SU-DHL-6 (cell line): ENCODE measurements at regions not wholly inside any gene's neighbourhood (a gene's known extent, or its start where the extent isn't known, plus 50 kb on each side); places are given as distances from the start of the nearest gene placed in this dataset.

ENCODE experiments used
- H2AFZ ChIP-seq: fragments of 200-600 bp; sonication (generic); 2 replicates; pipeline ENCODE4 v1.6.1; 2014; ENCODE audit warnings: low read depth, mild to moderate bottlenecking, moderate library complexity, mixed read lengths, antibody characterized with exemption, low read length; ENCODE audit not compliant: severe bottlenecking
- H3F3A ChIP-seq: fragments of 200-600 bp; shearing (Covaris generic); 2 replicates; pipeline ENCODE4 v1.6.0; 2016; ENCODE audit warnings: antibody characterized with exemption, mild to moderate bottlenecking; ENCODE audit not compliant: insufficient read depth
- H3K27ac ChIP-seq: fragments of 200-600 bp; sonication (generic); 2 replicates; pipeline ENCODE4 v1.5.1; 2016; ENCODE audit warnings: low read depth, mild to moderate bottlenecking, low read length, moderate library complexity, mixed read lengths
- H3K27me3 ChIP-seq: fragments of 200-600 bp; sonication (generic), shearing (Covaris generic); 2 replicates; pipeline ENCODE4 v1.6.0; 2014; ENCODE audit warnings: mild to moderate bottlenecking, low read length
- H3K36me3 ChIP-seq: fragments of 200-600 bp; sonication (generic); 2 replicates; pipeline ENCODE4 v1.6.1; 2014; ENCODE audit warnings: mild to moderate bottlenecking, low read length, mixed read lengths
- H3K4me2 ChIP-seq: fragments of 300-600, 200-600 bp; shearing (Covaris generic), sonication (generic); 2 replicates; pipeline ENCODE4 v1.6.0; 2014; ENCODE audit warnings: low read length, low read depth, mild to moderate bottlenecking; ENCODE audit not compliant: poor library complexity, severe bottlenecking
- H3K4me3 ChIP-seq: fragments of 200-600 bp; sonication (generic); 2 replicates; pipeline ENCODE4 v1.5.1; 2014; ENCODE audit warnings: antibody characterized with exemption, low read length, mild to moderate bottlenecking, mixed read lengths; ENCODE audit not compliant: insufficient read depth, poor library complexity, severe bottlenecking
- H3K79me2 ChIP-seq: fragments of 200-600 bp; sonication (generic); 2 replicates; pipeline ENCODE4 v1.6.1; 2014; ENCODE audit warnings: mild to moderate bottlenecking, low read length, moderate library complexity; ENCODE audit not compliant: insufficient read depth
- H3K9ac ChIP-seq: fragments of 200-600 bp; sonication (generic); 2 replicates; pipeline ENCODE4 v1.7.0; 2014; ENCODE audit warnings: mild to moderate bottlenecking, low read length
- H3K9me2 ChIP-seq: fragments of 200-600 bp; sonication (generic); replicated peaks from 2 replicates; pipeline ENCODE4 v1.6.1; 2014; ENCODE audit warnings: low read length; ENCODE audit not compliant: insufficient read depth
- H3K9me3 ChIP-seq: fragments of 200-600 bp; sonication (generic); 2 replicates; pipeline ENCODE4 v1.6.1; 2014; ENCODE audit warnings: low read length, mixed read lengths; ENCODE audit not compliant: insufficient read depth
- H4K20me1 ChIP-seq: fragments of 200-600 bp; sonication (generic); 2 replicates; pipeline ENCODE4 v1.6.1; 2014; ENCODE audit warnings: low read depth, mild to moderate bottlenecking, antibody characterized with exemption, low read length, moderate library complexity, mixed read lengths
- CTCF ChIP-seq: fragments of 200-600 bp; sonication (generic); IDR thresholded peaks from one replicate; pipeline ENCODE4 v1.5.1; 2017; ENCODE audit warnings: antibody characterized with exemption, mild to moderate bottlenecking, low read length, moderate library complexity; ENCODE audit not compliant: insufficient read depth, poor library complexity, severe bottlenecking
- EZH2phosphoT487 ChIP-seq: fragments of 200-600 bp; sonication (generic), shearing (Covaris generic); conservative IDR thresholded peaks from 2 replicates; pipeline ENCODE4 v1.6.1; 2018; ENCODE audit warnings: mild to moderate bottlenecking, antibody characterized with exemption, low read length, moderate library complexity, mixed read lengths

GRCh38 chr20:10843146-10843711 is 169.4 kb upstream of the JAG1 start:
- H3K27me3 ChIP-seq = no peaks in the 10 kb centered on the region
- no peak for TF ChIP-seq CTCF
- H3K27ac ChIP-seq = no peak overlapping the region
- 0 out of 2 replicates have a peak, but pooled peaks cover 4% of the 10 kb centered on the region for H3K9me3 ChIP-seq
- H3K36me3 ChIP-seq = no peaks in the 10 kb centered on the region
- H3K4me3 ChIP-seq = no peak overlapping the region
- no peak overlapping the region for H2AFZ ChIP-seq
- H3K4me2 ChIP-seq = no peak overlapping the region
- H3K9me2 ChIP-seq = no peaks in the 10 kb centered on the region
- no peaks in the 10 kb centered on the region for H4K20me1 ChIP-seq
- no peaks in the 10 kb centered on the region for H3K79me2 ChIP-seq
- H3F3A ChIP-seq = no peaks in the 10 kb centered on the region
- no peak overlapping the region for H3K9ac ChIP-seq

- no peaks in the 10 kb centered on the region for H3K27me3 ChIP-seq
- H2AFZ ChIP-seq = no peak overlapping the region
- no peaks in the 10 kb centered on the region for H3K36me3 ChIP-seq
- H3K79me2 ChIP-seq = no peaks in the 10 kb centered on the region
- H3K27ac ChIP-seq = no peak overlapping the region
- H3K9me3 ChIP-seq = 0 out of 2 replicates have a peak, but pooled peaks cover 4% of the 10 kb centered on the region
- no peak for TF ChIP-seq CTCF
- no peak for TF ChIP-seq EZH2phosphoT487
- no peaks in the 10 kb centered on the region for H4K20me1 ChIP-seq
- H3K4me3 ChIP-seq = no peak overlapping the region
- no peak overlapping the region for H3K4me2 ChIP-seq
- no peak overlapping the region for H3K9ac ChIP-seq
- H3F3A ChIP-seq = no peaks in the 10 kb centered on the region
- H3K9me2 ChIP-seq = no peaks in the 10 kb centered on the region
Measured at GRCh38 chr20:10846766-10847165, 173.0 kb upstream of the JAG1 start.

GRCh38 chr20:10848810-10849370 is 175.1 kb upstream of the JAG1 start:
- H3K9me2 ChIP-seq = no peaks in the 10 kb centered on the region
- H3K9me3 ChIP-seq = no peaks in the 10 kb centered on the region
- H3K79me2 ChIP-seq = no peaks in the 10 kb centered on the region
- TF ChIP-seq CTCF (no peak), EZH2phosphoT487 (no peak)
- no peaks in the 10 kb centered on the region for H3F3A ChIP-seq
- H3K36me3 ChIP-seq = no peaks in the 10 kb centered on the region
- H2AFZ ChIP-seq = no peak overlapping the region
- no peak overlapping the region for H3K4me3 ChIP-seq
- no peak overlapping the region for H3K27ac ChIP-seq
- H3K4me2 ChIP-seq = no peak overlapping the region
- no peaks in the 10 kb centered on the region for H3K27me3 ChIP-seq
- H3K9ac ChIP-seq = no peak overlapping the region
- H4K20me1 ChIP-seq = no peaks in the 10 kb centered on the region
